Activated CD4-positive, alpha-beta T cell treated with anti-CD3 and anti-CD28 coated beads, Interleukin-2, amount 10 ng/mL, durations not matched to agents 24 days and 14 days (primary cell): ENCODE measurements at regions not wholly inside any gene's neighbourhood (a gene's known extent, or its start where the extent isn't known, plus 50 kb on each side); places are given as distances from the start of the nearest gene placed in this dataset.
"Not testable (repeated sequence)": the region's sequence is repeated elsewhere in the genome, so short reads cannot be mapped to it uniquely, and the experiment has no call there.

Experiments used
- DNase-seq: peaks from one replicate; pipeline ENCODE4 v3.0.0; 2022
- H3K27ac Mint-ChIP-seq: one replicate; pipeline ENCODE4 v1.8.0; 2022; ENCODE audit warnings: mild to moderate bottlenecking, mixed read lengths
- H3K27me3 Mint-ChIP-seq: one replicate; pipeline ENCODE4 v1.8.0; 2022; ENCODE audit warnings: mixed read lengths
- H3K36me3 Mint-ChIP-seq: one replicate; pipeline ENCODE4 v1.8.0; 2022; ENCODE audit warnings: low read depth, mild to moderate bottlenecking, mixed read lengths
- H3K4me1 Mint-ChIP-seq: one replicate; pipeline ENCODE4 v1.8.0; 2021; ENCODE audit warnings: mixed read lengths
- H3K4me3 Mint-ChIP-seq: one replicate; pipeline ENCODE4 v1.8.0; 2022; ENCODE audit warnings: mild to moderate bottlenecking, moderate library complexity, mixed read lengths
- H3K9me3 Mint-ChIP-seq: one replicate; pipeline ENCODE4 v1.8.0; 2021; ENCODE audit warnings: mixed read lengths
- intact Hi-C: fragments of 100-400 bp; cut with micrococcal nuclease; formaldehyde crosslinking; loops from one replicate; pipeline ENCODE4 v1.15.1; 2023

DNA sequence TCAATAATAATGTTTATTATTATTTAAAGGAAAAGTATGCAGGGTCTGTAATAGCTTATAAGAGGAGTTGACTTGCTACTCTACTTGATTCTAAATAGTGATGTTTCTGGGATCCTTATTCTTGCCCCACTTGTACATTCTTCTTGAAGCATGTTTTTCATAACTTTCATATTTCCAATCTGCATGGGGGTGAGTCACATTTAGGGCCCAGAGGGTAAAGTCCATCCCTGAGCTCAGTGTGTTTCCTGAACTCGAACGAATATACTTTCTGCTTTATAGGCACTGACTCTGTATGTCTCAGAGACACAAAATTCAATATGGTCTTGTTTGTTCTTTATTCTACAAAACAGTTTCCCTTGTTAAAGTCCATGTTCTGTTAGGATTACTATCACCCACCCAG, 61.0 kb upstream of the SMIM30 start:
- no peak overlapping the region for H3K4me3 Mint-ChIP-seq
- H3K36me3 Mint-ChIP-seq: no peaks in the 10 kb centered on the region
- DNase-seq: no peak
- intact Hi-C loops: no loop called here
- no peaks in the 10 kb centered on the region for H3K9me3 Mint-ChIP-seq
- no peak overlapping the region for H3K27ac Mint-ChIP-seq
- H3K27me3 Mint-ChIP-seq: no peaks in the 10 kb centered on the region
- H3K4me1 Mint-ChIP-seq: no peaks in the 10 kb centered on the region

DNA sequence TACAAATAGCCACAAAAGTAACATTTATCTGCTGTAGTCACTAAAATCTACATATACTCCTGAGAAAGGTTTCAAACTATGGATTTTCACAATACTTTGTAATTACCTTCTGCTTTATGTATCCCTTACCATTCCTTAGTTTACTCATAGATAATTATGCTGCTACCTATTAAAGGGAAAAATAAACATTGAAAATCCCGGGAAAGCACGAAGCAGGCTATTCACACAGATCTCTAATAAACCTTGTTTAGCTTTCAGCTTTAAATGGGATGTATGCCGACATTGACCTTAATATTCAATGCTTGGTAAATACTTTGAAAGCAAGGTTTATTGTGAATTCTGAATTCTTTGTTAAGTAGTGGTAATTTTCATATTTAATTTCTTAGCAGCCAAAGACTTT, 58.5 kb upstream of the SMIM30 start:
- H3K9me3 Mint-ChIP-seq: no peaks in the 10 kb centered on the region
- no peak overlapping the region for H3K4me3 Mint-ChIP-seq
- no peaks in the 10 kb centered on the region for H3K27me3 Mint-ChIP-seq
- intact Hi-C loops: no loop called here
- no peak overlapping the region for H3K27ac Mint-ChIP-seq
- no peak for DNase-seq
- H3K36me3 Mint-ChIP-seq: no peaks in the 10 kb centered on the region
- H3K4me1 Mint-ChIP-seq: no peaks in the 10 kb centered on the region

- H3K36me3 Mint-ChIP-seq, H3K27ac Mint-ChIP-seq, H3K9me3 Mint-ChIP-seq, DNase-seq, H3K27me3 Mint-ChIP-seq, intact Hi-C loops, H3K4me1 Mint-ChIP-seq, H3K4me3 Mint-ChIP-seq: not testable (repeated sequence)
Observed at GRCh38 chr7:113176180-113176579, 57.8 kb upstream of the SMIM30 start.

DNA sequence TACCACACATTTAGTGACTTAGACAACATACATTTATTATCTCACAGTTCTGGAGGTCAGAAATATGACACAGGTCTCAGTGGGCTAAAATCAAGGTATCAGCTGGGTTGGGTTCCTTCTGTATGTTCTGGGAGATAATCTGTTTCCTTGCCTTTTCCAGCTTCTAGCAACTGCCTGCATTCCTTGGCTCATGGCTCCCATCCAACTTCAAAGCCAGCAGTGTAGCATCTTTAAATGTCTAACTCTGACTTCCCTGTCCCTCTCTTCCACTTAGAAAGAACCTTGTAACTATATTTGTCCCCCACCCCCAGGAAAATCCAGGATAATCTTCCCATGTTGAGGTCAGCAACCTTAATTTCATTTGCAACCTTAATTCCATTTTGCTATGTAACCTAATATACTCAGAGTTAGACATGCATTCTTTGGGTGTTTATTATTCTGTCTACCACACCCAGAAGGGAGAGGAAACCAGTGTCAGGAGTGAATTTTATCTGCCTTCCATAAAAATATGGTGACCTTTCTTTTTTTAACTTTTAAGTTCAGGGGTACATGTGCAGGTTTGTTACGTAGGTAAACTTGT, 57.3 kb upstream of the SMIM30 start:
- no peak overlapping the region for H3K27ac Mint-ChIP-seq
- no peak for DNase-seq
- H3K4me3 Mint-ChIP-seq: no peak overlapping the region
- no peaks in the 10 kb centered on the region for H3K27me3 Mint-ChIP-seq
- H3K4me1 Mint-ChIP-seq: no peaks in the 10 kb centered on the region
- no peaks in the 10 kb centered on the region for H3K9me3 Mint-ChIP-seq
- intact Hi-C loops: no loop called here
- H3K36me3 Mint-ChIP-seq: no peaks in the 10 kb centered on the region

DNA sequence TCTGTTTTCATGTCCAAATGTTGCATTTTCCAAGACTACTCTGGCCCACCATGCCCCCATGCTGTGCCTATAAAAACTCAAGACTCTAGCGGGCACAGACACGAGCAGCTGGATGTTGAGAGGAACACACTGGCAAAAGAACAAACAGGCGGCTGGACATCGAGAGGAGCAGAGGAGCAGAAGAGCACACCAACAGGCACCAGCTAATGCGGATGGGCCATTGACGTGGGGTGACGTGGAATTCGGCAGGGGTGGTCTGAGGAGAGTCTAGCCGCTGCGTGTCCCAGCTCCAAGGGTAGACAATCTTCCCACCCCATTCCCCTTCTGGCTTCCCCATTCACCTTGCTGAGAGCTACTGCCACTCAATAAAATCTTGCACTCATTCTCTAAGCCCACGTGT, 54.4 kb upstream of the SMIM30 start:
- no peak for DNase-seq
- H3K27ac Mint-ChIP-seq: no peak overlapping the region
- intact Hi-C loops: no loop called here
- H3K9me3 Mint-ChIP-seq: no peaks in the 10 kb centered on the region
- H3K4me1 Mint-ChIP-seq: no peaks in the 10 kb centered on the region
- H3K36me3 Mint-ChIP-seq: no peaks in the 10 kb centered on the region
- H3K27me3 Mint-ChIP-seq: no peaks in the 10 kb centered on the region
- no peak overlapping the region for H3K4me3 Mint-ChIP-seq

DNA sequence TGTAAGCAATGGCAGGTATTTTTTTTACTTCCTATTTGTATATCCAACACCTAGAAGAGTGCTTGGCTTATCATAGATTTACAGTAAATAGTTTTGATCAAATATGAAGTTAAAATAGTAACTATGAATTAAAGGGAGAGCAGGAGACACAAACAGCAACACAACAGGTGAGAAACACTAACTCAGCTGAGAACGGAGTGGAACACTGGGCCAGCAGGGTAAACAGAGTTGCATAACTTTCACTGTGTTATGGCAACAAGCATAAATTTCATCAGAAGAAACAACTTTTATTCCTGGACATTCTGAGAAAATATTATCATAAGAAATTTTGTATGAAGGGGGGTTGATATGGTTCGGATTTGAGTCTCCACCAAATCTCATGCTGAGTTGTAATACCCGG, 52.2 kb upstream of the SMIM30 start:
- no peak overlapping the region for H3K27ac Mint-ChIP-seq
- intact Hi-C loops: no loop called here
- no peaks in the 10 kb centered on the region for H3K36me3 Mint-ChIP-seq
- no peaks in the 10 kb centered on the region for H3K9me3 Mint-ChIP-seq
- no peak for DNase-seq
- H3K4me1 Mint-ChIP-seq: no peaks in the 10 kb centered on the region
- H3K4me3 Mint-ChIP-seq: no peak overlapping the region
- no peaks in the 10 kb centered on the region for H3K27me3 Mint-ChIP-seq
